Smooth muscle cell (in vitro differentiated cells): ENCODE measurements at regions not wholly inside any gene's neighbourhood (a gene's known extent, or its start where the extent isn't known, plus 50 kb on each side); places are given as distances from the start of the nearest gene placed in this dataset.

ENCODE experiments used
- DNase-seq: peaks from one replicate; lab custom pipeline; 2025; ENCODE audit not compliant: unreplicated experiment; lab: John Stamatoyannopoulos, UW
- H2AFZ ChIP-seq: fragments of 200-600 bp; sonication (generic); 2 replicates; pipeline ENCODE4 v1.6.0; 2016; ENCODE audit warnings: antibody characterized with exemption, low read depth, mild to moderate bottlenecking
- H3F3A ChIP-seq: fragments of 200-600 bp; sonication (generic); 2 replicates; pipeline ENCODE4 v1.6.0; 2017; ENCODE audit warnings: antibody characterized with exemption, low read depth
- H3K27ac ChIP-seq: fragments of 200-600 bp; sonication (generic); 2 replicates; pipeline ENCODE4 v1.5.1; 2016; ENCODE audit warnings: low read depth, mild to moderate bottlenecking
- H3K27me3 ChIP-seq: fragments of 200-600 bp; sonication (generic); 2 replicates; pipeline ENCODE4 v1.6.1; 2016; ENCODE audit warnings: low read depth, mild to moderate bottlenecking
- H3K36me3 ChIP-seq: fragments of 200-600 bp; sonication (generic); 2 replicates; pipeline ENCODE4 v1.5.1; 2016; ENCODE audit warnings: low read depth
- H3K4me1 ChIP-seq: fragments of 200-600 bp; sonication (generic); 2 replicates; pipeline ENCODE4 v1.5.1; 2016; ENCODE audit warnings: low read depth
- H3K4me2 ChIP-seq: fragments of 200-600 bp; sonication (generic); 2 replicates; pipeline ENCODE4 v1.6.0; 2016; ENCODE audit warnings: mild to moderate bottlenecking
- H3K4me3 ChIP-seq: fragments of 200-600 bp; sonication (generic); 2 replicates; pipeline ENCODE4 v1.5.1; 2016; ENCODE audit warnings: mild to moderate bottlenecking
- H3K79me2 ChIP-seq: fragments of 200-600 bp; sonication (generic); 2 replicates; pipeline ENCODE4 v1.6.0; 2016; ENCODE audit warnings: low read depth, mild to moderate bottlenecking
- H3K9ac ChIP-seq: fragments of 200-600 bp; sonication (generic); 2 replicates; pipeline ENCODE4 v1.6.0; 2016; ENCODE audit warnings: low read depth
- H3K9me3 ChIP-seq: fragments of 200-600 bp; sonication (generic); replicated peaks from 2 replicates; pipeline ENCODE4 v1.5.1; 2016; ENCODE audit warnings: low read depth
- H4K20me1 ChIP-seq: fragments of 200-600 bp; sonication (generic); 2 replicates; pipeline ENCODE4 v1.6.0; 2016; ENCODE audit warnings: low read depth
- WGBS: methylation state at CpG from one replicate; pipeline ENCODE4 v1.1.7; 2016; ENCODE audit warnings: low lambda C conversion rate; 5-methylcytosine and 5-hydroxymethylcytosine counted together
- TF ChIP-seq, protein P1 (sequence below): fragments of 200-600 bp; sonication (generic); IDR thresholded peaks from 2 replicates; pipeline ENCODE4 v1.5.1; 2017; ENCODE audit warnings: borderline replicate concordance, mild to moderate bottlenecking, antibody characterized with exemption; ENCODE audit not compliant: insufficient read depth, poor library complexity, severe bottlenecking

DNA sequence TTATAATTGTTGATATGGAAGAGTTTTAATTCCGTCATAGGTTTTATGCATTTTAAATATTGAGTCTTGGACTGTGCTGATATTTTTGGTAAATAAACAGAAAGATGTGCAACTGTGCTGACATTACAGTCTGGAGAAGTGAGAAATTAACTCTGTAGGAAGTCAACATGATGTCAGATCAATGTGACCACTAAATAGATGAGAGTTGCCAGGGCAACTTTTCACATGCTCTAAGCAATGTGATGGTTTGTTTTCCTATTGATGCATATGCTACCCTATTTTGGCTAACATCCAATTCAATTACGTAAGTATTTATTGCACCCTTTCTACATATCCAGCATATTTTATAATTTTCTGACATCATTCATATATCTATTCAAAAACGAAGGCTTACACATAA, 1109.3 kb downstream of the TSN start:
- no peaks in the 10 kb centered on the region for H3F3A ChIP-seq
- TF ChIP-seq, protein P1, sequence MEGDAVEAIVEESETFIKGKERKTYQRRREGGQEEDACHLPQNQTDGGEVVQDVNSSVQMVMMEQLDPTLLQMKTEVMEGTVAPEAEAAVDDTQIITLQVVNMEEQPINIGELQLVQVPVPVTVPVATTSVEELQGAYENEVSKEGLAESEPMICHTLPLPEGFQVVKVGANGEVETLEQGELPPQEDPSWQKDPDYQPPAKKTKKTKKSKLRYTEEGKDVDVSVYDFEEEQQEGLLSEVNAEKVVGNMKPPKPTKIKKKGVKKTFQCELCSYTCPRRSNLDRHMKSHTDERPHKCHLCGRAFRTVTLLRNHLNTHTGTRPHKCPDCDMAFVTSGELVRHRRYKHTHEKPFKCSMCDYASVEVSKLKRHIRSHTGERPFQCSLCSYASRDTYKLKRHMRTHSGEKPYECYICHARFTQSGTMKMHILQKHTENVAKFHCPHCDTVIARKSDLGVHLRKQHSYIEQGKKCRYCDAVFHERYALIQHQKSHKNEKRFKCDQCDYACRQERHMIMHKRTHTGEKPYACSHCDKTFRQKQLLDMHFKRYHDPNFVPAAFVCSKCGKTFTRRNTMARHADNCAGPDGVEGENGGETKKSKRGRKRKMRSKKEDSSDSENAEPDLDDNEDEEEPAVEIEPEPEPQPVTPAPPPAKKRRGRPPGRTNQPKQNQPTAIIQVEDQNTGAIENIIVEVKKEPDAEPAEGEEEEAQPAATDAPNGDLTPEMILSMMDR = no peak
- H3K9ac ChIP-seq = no peak overlapping the region
- H2AFZ ChIP-seq = no peak overlapping the region
- H3K4me3 ChIP-seq = no peak overlapping the region
- no peaks in the 10 kb centered on the region for H4K20me1 ChIP-seq
- WGBS = 93% methylated on average over 3 of the region's 3 CpGs
- H3K36me3 ChIP-seq = no peaks in the 10 kb centered on the region
- no peaks in the 10 kb centered on the region for H3K4me1 ChIP-seq
- H3K4me2 ChIP-seq = no peak overlapping the region
- no peak for DNase-seq
- no peaks in the 10 kb centered on the region for H3K79me2 ChIP-seq
- H3K27me3 ChIP-seq = no peaks in the 10 kb centered on the region
- no peak overlapping the region for H3K27ac ChIP-seq
- H3K9me3 ChIP-seq = no peaks in the 10 kb centered on the region

DNA sequence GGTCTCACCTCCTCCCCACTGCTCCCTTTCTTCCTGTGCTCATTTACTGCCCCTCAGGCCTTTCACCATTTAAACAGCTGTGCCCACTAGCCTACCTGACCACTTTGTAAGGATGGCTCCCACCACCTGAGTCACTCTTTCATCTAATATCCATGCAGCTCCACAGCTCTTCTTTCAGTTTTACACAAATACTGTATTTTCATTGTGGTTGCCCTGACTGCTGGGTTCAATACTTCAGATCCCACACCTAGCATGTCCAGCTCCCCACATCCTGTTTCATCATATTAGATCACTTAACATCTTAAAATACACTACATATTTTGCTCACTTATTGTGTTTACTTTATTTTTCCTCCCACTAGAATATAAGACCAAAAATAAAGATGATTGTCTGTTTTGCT, 1110.6 kb downstream of the TSN start:
- H3K27me3 ChIP-seq = no peaks in the 10 kb centered on the region
- no peak overlapping the region for H3K9ac ChIP-seq
- H4K20me1 ChIP-seq = no peaks in the 10 kb centered on the region
- TF ChIP-seq, protein P1 = no peak
- no peaks in the 10 kb centered on the region for H3K36me3 ChIP-seq
- H3F3A ChIP-seq = no peaks in the 10 kb centered on the region
- H3K4me1 ChIP-seq = no peaks in the 10 kb centered on the region
- no peak for DNase-seq
- no peaks in the 10 kb centered on the region for H3K79me2 ChIP-seq
- H3K9me3 ChIP-seq = no peaks in the 10 kb centered on the region
- no peak overlapping the region for H3K4me2 ChIP-seq
- no peak overlapping the region for H3K27ac ChIP-seq
- no peak overlapping the region for H3K4me3 ChIP-seq
- H2AFZ ChIP-seq = no peak overlapping the region

DNA sequence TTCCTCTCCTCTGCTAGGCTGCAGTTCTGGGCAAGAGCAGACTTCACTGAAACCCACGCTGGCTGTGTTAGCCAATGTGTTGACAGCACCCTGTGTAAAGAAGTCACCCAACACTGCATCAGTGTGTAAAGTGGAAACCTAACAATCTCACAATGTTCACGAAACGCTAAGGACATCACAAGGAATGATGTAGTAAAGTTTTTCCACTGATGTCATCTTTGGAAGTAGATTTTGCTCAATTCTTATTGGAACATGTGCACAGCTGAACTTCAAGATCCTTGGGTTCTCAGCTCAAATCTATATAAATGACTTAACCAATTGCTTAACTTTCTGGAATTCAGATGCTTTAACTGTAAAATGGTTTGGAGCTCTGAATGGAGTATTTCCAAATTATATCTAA, 1112.5 kb downstream of the TSN start:
- 55% methylated on average over 3 of the region's 3 CpGs for WGBS
- Histone ChIP-seq H3K4me3 (no peak overlapping the region), H3K4me2 (no peak overlapping the region), H3K9me3 (no peaks in the 10 kb centered on the region), H3K4me1 (no peaks in the 10 kb centered on the region), H3K27me3 (no peaks in the 10 kb centered on the region), H3K9ac (no peak overlapping the region), H3K36me3 (no peaks in the 10 kb centered on the region), H3F3A (no peaks in the 10 kb centered on the region), H3K27ac (no peak overlapping the region), H3K79me2 (no peaks in the 10 kb centered on the region), H4K20me1 (no peaks in the 10 kb centered on the region), H2AFZ (no peak overlapping the region)
- DNase-seq = no peak
- TF ChIP-seq, protein P1 = no peak

DNA sequence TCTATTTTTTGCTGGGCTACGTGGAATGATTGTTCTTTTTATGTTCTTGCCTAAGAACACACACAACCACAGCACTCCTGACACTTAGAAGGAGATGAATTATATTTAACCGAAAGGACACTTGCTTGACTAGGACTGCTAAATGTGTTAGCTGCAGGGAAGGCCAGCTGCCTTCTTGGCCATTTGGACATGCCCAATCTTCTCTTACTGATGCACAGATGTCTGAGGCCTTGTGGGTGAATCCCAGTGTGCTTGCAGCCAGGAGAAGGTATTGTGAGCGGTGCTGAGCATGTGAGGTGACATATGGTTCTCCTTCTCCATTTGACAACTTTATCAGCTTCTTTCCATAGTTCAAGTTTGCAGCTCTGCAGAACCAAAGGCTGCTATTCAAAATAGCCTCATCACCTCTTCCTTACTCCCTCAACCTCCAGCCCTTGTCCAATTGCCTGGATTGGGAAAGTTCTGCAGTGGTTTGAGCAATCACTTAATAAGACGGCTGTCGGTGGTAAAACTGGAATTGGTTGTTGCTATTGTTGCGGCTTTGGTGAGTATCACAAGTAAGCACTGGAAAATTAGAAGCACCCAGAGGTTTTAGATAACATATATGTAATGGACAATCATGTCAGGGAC, 1113.3 kb downstream of the TSN start:
- Histone ChIP-seq H3K9me3 (no peaks in the 10 kb centered on the region), H3K36me3 (no peaks in the 10 kb centered on the region), H3K27ac (no peak overlapping the region), H4K20me1 (no peaks in the 10 kb centered on the region), H3F3A (no peaks in the 10 kb centered on the region), H3K4me1 (no peaks in the 10 kb centered on the region), H2AFZ (no peak overlapping the region), H3K27me3 (no peaks in the 10 kb centered on the region), H3K79me2 (no peaks in the 10 kb centered on the region), H3K9ac (no peak overlapping the region), H3K4me3 (no peak overlapping the region), H3K4me2 (no peak overlapping the region)
- 95% methylated on average over 6 of the region's 6 CpGs for WGBS
- TF ChIP-seq, protein P1 = no peak
- no peak for DNase-seq
